Astrocyte (in vitro differentiated cells and primary cell): ENCODE measurements at regions not wholly inside any gene's neighbourhood (a gene's known extent, or its start where the extent isn't known, plus 50 kb on each side); places are given as distances from the start of the nearest gene placed in this dataset.
"Not testable (repeated sequence)": the region's sequence is repeated elsewhere in the genome, so short reads cannot be mapped to it uniquely, and the experiment has no call there.

ENCODE experiments used
- DNase-seq: peaks from one replicate; pipeline ENCODE4 v3.0.0-alpha.2; 2010; ENCODE audit warnings: low read depth
- FAIRE-seq: peaks from 2 replicates; lab custom pipeline; 2011; peaks lifted over from hg19 to GRCh38; lab: Jason Lieb, UNC
- H2AFZ ChIP-seq: 2 replicates; pipeline ENCODE4 v1.6.0; 2012; ENCODE audit warnings: low read depth, low read length, inconsistent platforms
- H3K27ac ChIP-seq: 2 replicates; pipeline ENCODE4 v1.5.1; 2011; ENCODE audit warnings: low read depth, low read length, inconsistent platforms
- H3K27me3 ChIP-seq: 2 replicates; pipeline ENCODE4 v1.6.0; 2011; ENCODE audit warnings: low read length, inconsistent platforms; ENCODE audit not compliant: insufficient read depth
- H3K36me3 ChIP-seq: 2 replicates; pipeline ENCODE4 v1.5.1; 2011; ENCODE audit warnings: low read length, inconsistent platforms; ENCODE audit not compliant: insufficient read depth
- H3K4me1 ChIP-seq: 2 replicates; pipeline ENCODE4 v1.5.1; 2011; ENCODE audit warnings: low read length, inconsistent platforms; ENCODE audit not compliant: insufficient read depth
- H3K4me2 ChIP-seq: 2 replicates; pipeline ENCODE4 v1.6.0; 2012; ENCODE audit warnings: low read length, inconsistent platforms
- H3K4me3 ChIP-seq: 2 replicates; pipeline ENCODE4 v1.5.1; 2011; ENCODE audit warnings: low read depth, mild to moderate bottlenecking, low read length, inconsistent platforms; ENCODE audit not compliant: insufficient read depth
- H3K79me2 ChIP-seq: 2 replicates; pipeline ENCODE4 v1.6.0; 2012; ENCODE audit warnings: mild to moderate bottlenecking, low read length, inconsistent platforms; ENCODE audit not compliant: insufficient read depth
- H3K9ac ChIP-seq: 2 replicates; pipeline ENCODE4 v1.6.0; 2012; ENCODE audit warnings: mild to moderate bottlenecking, low read length, inconsistent platforms
- H3K9me3 ChIP-seq: 2 replicates; pipeline ENCODE4 v1.5.1; 2012; ENCODE audit warnings: low read depth, mild to moderate bottlenecking, low read length, inconsistent platforms; ENCODE audit not compliant: insufficient read depth
- H4K20me1 ChIP-seq: 2 replicates; pipeline ENCODE4 v1.6.0; 2012; ENCODE audit warnings: low read length, inconsistent platforms; ENCODE audit not compliant: insufficient read depth
- H3K27ac Mint-ChIP-seq: one replicate; pipeline ENCODE4 v1.8.0; 2021; ENCODE audit warnings: mild to moderate bottlenecking, mixed read lengths; ENCODE audit not compliant: unreplicated experiment
- H3K27me3 Mint-ChIP-seq: one replicate; pipeline ENCODE4 v1.8.0; 2021; ENCODE audit warnings: low read depth, mixed read lengths; ENCODE audit not compliant: unreplicated experiment
- H3K36me3 Mint-ChIP-seq: one replicate; pipeline ENCODE4 v1.8.0; 2021; ENCODE audit warnings: low read depth, mixed read lengths; ENCODE audit not compliant: unreplicated experiment
- H3K4me1 Mint-ChIP-seq: one replicate; pipeline ENCODE4 v1.8.0; 2021; ENCODE audit warnings: low read depth, mixed read lengths; ENCODE audit not compliant: unreplicated experiment
- H3K4me3 Mint-ChIP-seq: one replicate; pipeline ENCODE4 v1.8.0; 2021; ENCODE audit warnings: mild to moderate bottlenecking, moderate library complexity, mixed read lengths; ENCODE audit not compliant: unreplicated experiment
- H3K9me3 Mint-ChIP-seq: one replicate; pipeline ENCODE4 v1.8.0; 2021; ENCODE audit warnings: mild to moderate bottlenecking, mixed read lengths; ENCODE audit not compliant: unreplicated experiment
- CTCF ChIP-seq: IDR thresholded peaks from 2 replicates; pipeline ENCODE4 v1.5.1; 2011; ENCODE audit warnings: low read depth, mild to moderate bottlenecking, inconsistent platforms, low read length, moderate library complexity; ENCODE audit not compliant: insufficient read depth
- EZH2 ChIP-seq: IDR thresholded peaks from 2 replicates; pipeline ENCODE4 v1.6.1; 2012; ENCODE audit warnings: mild to moderate bottlenecking, low read length, inconsistent platforms; ENCODE audit not compliant: insufficient read depth

- Mint-ChIP-seq H3K9me3 (no peaks in the 10 kb centered on the region), H3K27ac (no peak overlapping the region), H3K4me1 (no peaks in the 10 kb centered on the region), H3K36me3 (no peaks in the 10 kb centered on the region), H3K4me3 (no peak overlapping the region), H3K27me3 (peaks cover 5% of the 10 kb centered on the region)
- H3K36me3 ChIP-seq: no peaks in the 10 kb centered on the region
- no peak overlapping the region for H3K27ac ChIP-seq
- no peak overlapping the region for H3K4me2 ChIP-seq
- H2AFZ ChIP-seq: no peak overlapping the region
- H3K27me3 ChIP-seq: peaks cover 3% of the 10 kb centered on the region
- no peaks in the 10 kb centered on the region for H3K4me1 ChIP-seq
- DNase-seq (no peak), FAIRE-seq (no peak)
- no peak overlapping the region for H3K4me3 ChIP-seq
- no peaks in the 10 kb centered on the region for H4K20me1 ChIP-seq
- no peaks in the 10 kb centered on the region for H3K79me2 ChIP-seq
- no peaks in the 10 kb centered on the region for H3K9me3 ChIP-seq
- TF ChIP-seq CTCF (no peak), EZH2 (no peak)
- H3K9ac ChIP-seq: no peak overlapping the region
Observed at GRCh38 chr16:22659933-22660332, 149.2 kb downstream of the NPIPB5 start.

GRCh38 chr16:22660441-22661160 is 149.9 kb downstream of the NPIPB5 start:
- Histone ChIP-seq H3K36me3 (no peaks in the 10 kb centered on the region), H3K79me2 (no peaks in the 10 kb centered on the region), H3K4me1 (no peaks in the 10 kb centered on the region), H4K20me1 (no peaks in the 10 kb centered on the region), H3K4me3 (no peak overlapping the region), H3K4me2 (no peak overlapping the region), H3K27ac (no peak overlapping the region), H3K27me3 (peaks cover 3% of the 10 kb centered on the region), H3K9me3 (no peaks in the 10 kb centered on the region), H2AFZ (no peak overlapping the region), H3K9ac (no peak overlapping the region)
- Mint-ChIP-seq H3K36me3 (no peaks in the 10 kb centered on the region), H3K9me3 (no peaks in the 10 kb centered on the region), H3K27ac (no peak overlapping the region), H3K27me3 (peaks cover 5% of the 10 kb centered on the region), H3K4me1 (no peaks in the 10 kb centered on the region), H3K4me3 (no peak overlapping the region)
- no peak for FAIRE-seq
- TF ChIP-seq CTCF: no peak
- no peak for TF ChIP-seq EZH2
- DNase-seq: no peak

- no peaks in the 10 kb centered on the region for H3K4me1 Mint-ChIP-seq
- H2AFZ ChIP-seq: no peak overlapping the region
- H3K79me2 ChIP-seq: no peaks in the 10 kb centered on the region
- H3K27ac Mint-ChIP-seq: no peak overlapping the region
- no peak overlapping the region for H3K4me3 Mint-ChIP-seq
- TF ChIP-seq EZH2 (no peak), CTCF (no peak)
- no peaks in the 10 kb centered on the region for H3K4me1 ChIP-seq
- FAIRE-seq (no peak), DNase-seq (no peak)
- H3K9ac ChIP-seq: no peak overlapping the region
- no peaks in the 10 kb centered on the region for H3K9me3 ChIP-seq
- peaks cover 2% of the 10 kb centered on the region for H3K27me3 Mint-ChIP-seq
- no peak overlapping the region for H3K4me3 ChIP-seq
- H3K27ac ChIP-seq: no peak overlapping the region
- peaks cover 3% of the 10 kb centered on the region for H3K27me3 ChIP-seq
- no peaks in the 10 kb centered on the region for H3K36me3 ChIP-seq
- H4K20me1 ChIP-seq: no peaks in the 10 kb centered on the region
- H3K4me2 ChIP-seq: no peak overlapping the region
- no peaks in the 10 kb centered on the region for H3K36me3 Mint-ChIP-seq
- H3K9me3 Mint-ChIP-seq: no peaks in the 10 kb centered on the region
Observed at GRCh38 chr16:22661161-22661647, 150.5 kb downstream of the NPIPB5 start.

- not testable (repeated sequence) for H3K27me3 Mint-ChIP-seq, H3K36me3 Mint-ChIP-seq, H3K27ac Mint-ChIP-seq, H3K27ac ChIP-seq, DNase-seq, H3K9me3 ChIP-seq, H4K20me1 ChIP-seq, H3K9ac ChIP-seq, H3K4me2 ChIP-seq, H3K79me2 ChIP-seq, H3K36me3 ChIP-seq, H3K4me1 ChIP-seq, H3K4me3 ChIP-seq, FAIRE-seq, H3K4me3 Mint-ChIP-seq, H2AFZ ChIP-seq, H3K4me1 Mint-ChIP-seq, H3K9me3 Mint-ChIP-seq, H3K27me3 ChIP-seq
Observed at GRCh38 chr16:22662958-22663357, 151.0 kb upstream of the HS3ST2 start.
